IMR-90 (cell line): ENCODE measurements at regions not wholly inside any gene's neighbourhood (a gene's known extent, or its start where the extent isn't known, plus 50 kb on each side); places are given as distances from the start of the nearest gene placed in this dataset.

Experiments used
- ATAC-seq: fragments of 200-7000 bp; cut with Tn5 transposase; 2 replicates; pipeline ENCODE4 v1.9.1; 2020; ENCODE audit warnings: low read depth, mild to moderate bottlenecking, moderate library complexity
- BruUV-seq: library from RNA; stranded (reverse); fragments of 400-500 nt; replicated peaks from 2 replicates; lab custom pipeline; 2021; lab: Mats Ljungman, UMichigan
- CTCF ChIA-PET: fragments of 300-600 bp; formaldehyde crosslinking; extraction: SDS; loops from one replicate; lab custom pipeline; 2021; ENCODE audit warnings: antibody characterized with exemption; lab: Yijun Ruan, JAX
- POLR2A ChIA-PET: fragments of 300-600 bp; sonication (Branson Sonifier 250); formaldehyde crosslinking; loops from one replicate; lab custom pipeline; 2022; ENCODE audit warnings: antibody characterized with exemption; ENCODE audit not compliant: unreplicated experiment; lab: Charles Lee
- DNase-seq: peaks from one replicate; pipeline ENCODE4 v3.0.0; 2013
- H2AFZ ChIP-seq: replicated peaks from 2 replicates; pipeline ENCODE3; 2013; ENCODE audit warnings: low read length, mild to moderate bottlenecking; ENCODE audit not compliant: poor library complexity
- H2AK5ac ChIP-seq: 2 replicates; pipeline ENCODE4 v1.6.1; 2013; ENCODE audit warnings: low read depth, low read length, inconsistent platforms
- H2AK9ac ChIP-seq: replicated peaks from 2 replicates; pipeline ENCODE3; 2013; ENCODE audit warnings: mild to moderate bottlenecking, low read depth, low read length, moderate library complexity; ENCODE audit not compliant: poor library complexity
- H2BK120ac ChIP-seq: 2 replicates; pipeline ENCODE4 v1.6.1; 2013; ENCODE audit warnings: low read depth, low read length, inconsistent platforms
- H2BK15ac ChIP-seq: 3 replicates; pipeline ENCODE4 v1.6.1; 2013; ENCODE audit warnings: low read depth, low read length, inconsistent platforms
- H2BK20ac ChIP-seq: 2 replicates; pipeline ENCODE4 v1.6.1; 2013; ENCODE audit warnings: low read depth, mild to moderate bottlenecking, inconsistent platforms, low read length, moderate library complexity
- H2BK5ac ChIP-seq: 2 replicates; pipeline ENCODE4 v1.6.1; 2013; ENCODE audit warnings: mild to moderate bottlenecking, low read depth, low read length, inconsistent platforms; ENCODE audit not compliant: poor library complexity, severe bottlenecking
- H3K14ac ChIP-seq: replicated peaks from 2 replicates; pipeline ENCODE4 v1.6.1; 2013; ENCODE audit warnings: low read depth, low read length, inconsistent platforms
- H3K18ac ChIP-seq: 2 replicates; pipeline ENCODE4 v1.6.1; 2013; ENCODE audit warnings: low read depth, low read length, control low read depth
- H3K23ac ChIP-seq: 2 replicates; pipeline ENCODE4 v1.6.1; 2013; ENCODE audit warnings: low read depth, low read length, inconsistent platforms
- H3K27ac ChIP-seq: 2 replicates; pipeline ENCODE4 v1.5.1; 2013; ENCODE audit warnings: mild to moderate bottlenecking, control low read depth, low read length; ENCODE audit not compliant: insufficient read depth
- H3K27me3 ChIP-seq: 2 replicates; pipeline ENCODE4 v1.6.1; 2013; ENCODE audit warnings: low read length; ENCODE audit not compliant: control insufficient read depth, insufficient read depth
- H3K36me3 ChIP-seq: 2 replicates; pipeline ENCODE4 v1.6.1; 2013; ENCODE audit warnings: low read length, mixed read lengths; ENCODE audit not compliant: control insufficient read depth, insufficient read depth
- H3K4ac ChIP-seq: 2 replicates; pipeline ENCODE4 v1.6.1; 2013; ENCODE audit warnings: low read depth, low read length, inconsistent platforms
- H3K4me1 ChIP-seq: 2 replicates; pipeline ENCODE4 v1.6.1; 2013; ENCODE audit warnings: low read length, mixed read lengths; ENCODE audit not compliant: control insufficient read depth, insufficient read depth
- H3K4me2 ChIP-seq: 2 replicates; pipeline ENCODE4 v1.6.1; 2013; ENCODE audit warnings: low read depth, mild to moderate bottlenecking, control low read depth, low read length, moderate library complexity
- H3K4me3 ChIP-seq: 2 replicates; pipeline ENCODE4 v1.5.1; 2013; ENCODE audit warnings: low read depth, mild to moderate bottlenecking, control low read depth, low read length, moderate library complexity; ENCODE audit not compliant: insufficient read depth
- H3K56ac ChIP-seq: 2 replicates; pipeline ENCODE4 v1.6.1; 2013; ENCODE audit warnings: low read length, inconsistent platforms; ENCODE audit not compliant: insufficient read depth; ENCODE audit errors: extremely low read depth
- H3K79me1 ChIP-seq, 2 experiments: 2 replicates each; pipeline ENCODE4 v1.6.1; 2013; ENCODE audit warnings: low read length in 2 of 2, inconsistent platforms in 1 of 2, low read depth in 1 of 2
- H3K9ac ChIP-seq: 2 replicates; pipeline ENCODE4 v1.6.1; 2013; ENCODE audit warnings: low read depth, low read length, control low read depth
- H3K9me1 ChIP-seq: 2 replicates; pipeline ENCODE4 v1.6.1; 2013; ENCODE audit warnings: low read length, inconsistent platforms; ENCODE audit not compliant: insufficient read depth
- H3K9me3 ChIP-seq: 2 replicates; pipeline ENCODE4 v1.6.1; 2013; ENCODE audit warnings: low read length; ENCODE audit not compliant: control insufficient read depth, insufficient read depth
- H4K20me1 ChIP-seq: 2 replicates; pipeline ENCODE4 v1.6.1; 2013; ENCODE audit warnings: low read length, inconsistent platforms; ENCODE audit not compliant: insufficient read depth
- H4K5ac ChIP-seq: 2 replicates; pipeline ENCODE4 v1.6.1; 2013; ENCODE audit warnings: mild to moderate bottlenecking, low read depth, low read length, control low read depth
- H4K8ac ChIP-seq, 2 experiments: 2 replicates each; pipeline ENCODE4 v1.6.1; 2013; ENCODE audit warnings: low read depth in 2 of 2, low read length in 2 of 2, control low read depth in 1 of 2, inconsistent platforms in 1 of 2
- H4K91ac ChIP-seq: 2 replicates; pipeline ENCODE4 v1.6.1; 2013; ENCODE audit warnings: low read depth, low read length, inconsistent platforms; ENCODE audit not compliant: insufficient read depth
- BHLHE40 ChIP-seq: fragments of 150-350 bp; IDR thresholded peaks from 2 replicates; pipeline ENCODE4 v1.6.1; 2016; ENCODE audit warnings: mild to moderate bottlenecking, low read depth, low read length
- CEBPB ChIP-seq: IDR thresholded peaks from 2 replicates; pipeline ENCODE4 v1.6.1; 2012; ENCODE audit warnings: low read depth, low read length, improper control_type of control experiment
- CHD1 ChIP-seq: IDR thresholded peaks from 2 replicates; pipeline ENCODE4 v1.6.1; 2012; ENCODE audit warnings: low read depth, low read length, improper control_type of control experiment
- CTCF ChIP-seq: conservative IDR thresholded peaks from 2 replicates; pipeline ENCODE4 v1.5.1; 2012; ENCODE audit warnings: mild to moderate bottlenecking, low read depth, low read length, improper control_type of control experiment
- ELK1 ChIP-seq: fragments of 150-350 bp; IDR thresholded peaks from 2 replicates; pipeline ENCODE4 v1.6.1; 2016; ENCODE audit warnings: low read depth, mild to moderate bottlenecking, low read length, moderate library complexity, borderline replicate concordance
- FOS ChIP-seq: fragments of 150-350 bp; IDR thresholded peaks from 2 replicates; pipeline ENCODE4 v1.6.1; 2016; ENCODE audit warnings: low read depth, low read length
- MAFK ChIP-seq: IDR thresholded peaks from 2 replicates; pipeline ENCODE4 v1.6.1; 2012; ENCODE audit warnings: low read depth, low read length, improper control_type of control experiment
- MAZ ChIP-seq: IDR thresholded peaks from 2 replicates; pipeline ENCODE4 v1.6.1; 2012; ENCODE audit warnings: low read depth, mild to moderate bottlenecking, low read length, improper control_type of control experiment, moderate library complexity, borderline replicate concordance
- MXI1 ChIP-seq: IDR thresholded peaks from 2 replicates; pipeline ENCODE4 v1.6.1; 2012; ENCODE audit warnings: low read depth, mild to moderate bottlenecking, low read length, moderate library complexity, borderline replicate concordance
- NFE2L2 ChIP-seq: fragments of 150-350 bp; IDR thresholded peaks from 2 replicates; pipeline ENCODE4 v1.6.1; 2016; ENCODE audit warnings: low read depth, mild to moderate bottlenecking, low read length
- POLR2A ChIP-seq: IDR thresholded peaks from 2 replicates; pipeline ENCODE4 v1.6.1; 2012; ENCODE audit warnings: mild to moderate bottlenecking, low read depth, low read length
- RAD21 ChIP-seq: IDR thresholded peaks from 2 replicates; pipeline ENCODE4 v1.6.1; 2012; ENCODE audit warnings: low read length, improper control_type of control experiment
- RCOR1 ChIP-seq: IDR thresholded peaks from 2 replicates; pipeline ENCODE4 v1.6.1; 2012; ENCODE audit warnings: mild to moderate bottlenecking, low read length, improper control_type of control experiment; ENCODE audit not compliant: insufficient replicate concordance
- RFX5 ChIP-seq: IDR thresholded peaks from 2 replicates; pipeline ENCODE4 v1.8.0; 2012; ENCODE audit warnings: low read depth, mild to moderate bottlenecking, low read length, moderate library complexity
- SMC3 ChIP-seq: fragments of 150-350 bp; IDR thresholded peaks from 2 replicates; pipeline ENCODE4 v1.6.1; 2016; ENCODE audit warnings: low read depth, mild to moderate bottlenecking, antibody characterized with exemption, low read length, moderate library complexity
- USF2 ChIP-seq: fragments of 150-350 bp; IDR thresholded peaks from 2 replicates; pipeline ENCODE4 v1.6.1; 2017; ENCODE audit warnings: mild to moderate bottlenecking, antibody characterized with exemption, low read length, low read depth
- WGBS, 2 experiments: methylation state at CpG; one replicate each; pipeline versions ENCODE4 v1.1.5 to v1.1.7; 2013; ENCODE audit warnings: missing lambda C conversion rate in 2 of 2; ENCODE audit not compliant: insufficient read length in 1 of 2; ENCODE audit errors: extremely low coverage in 2 of 2; 5-methylcytosine and 5-hydroxymethylcytosine counted together
- dilution Hi-C: fragments of 300-500 bp; cut with HindIII; formaldehyde crosslinking; loops from one replicate; pipeline ENCODE4 v1.14.3; 2018; ENCODE audit warnings: low sequenced_read_pairs; ENCODE audit not compliant: unreplicated experiment
- in situ Hi-C: fragments of 300-500 bp; cut with MboI; formaldehyde crosslinking; loops from 3 replicates; pipeline ENCODE4 v1.14.3; 2019; ENCODE audit warnings: low sequenced_read_pairs, inconsistent platforms, mixed read lengths
- intact Hi-C: fragments of 100-400 bp; cut with micrococcal nuclease; formaldehyde crosslinking; loops from 2 replicates; pipeline ENCODE4 v1.10.0; 2022

GRCh38 chr2:129729646-129730045, 249.8 kb upstream of the RAB6C start:
- H3K4ac ChIP-seq, result no peak overlapping the region
- POLR2A ChIA-PET, result no interaction called here
- H3K9ac ChIP-seq, result no peak overlapping the region
- intact Hi-C loops (no loop called here), in situ Hi-C loops (no loop called here), dilution Hi-C loops (no loop called here)
- no peaks in the 10 kb centered on the region for H3K4me1 ChIP-seq
- no peak overlapping the region for H3K4me3 ChIP-seq
- no peak overlapping the region for H3K4me2 ChIP-seq
- no peak overlapping the region for H4K91ac ChIP-seq
- H2BK120ac ChIP-seq, result no peak overlapping the region
- no peaks in the 10 kb centered on the region for H3K79me1 ChIP-seq
- CTCF ChIA-PET, result no interaction called here
- H2AK5ac ChIP-seq, result no peak overlapping the region
- ATAC-seq, result no peak
- H2AK9ac ChIP-seq, result no peak overlapping the region
- H2BK15ac ChIP-seq, result no peak overlapping the region
- H4K5ac ChIP-seq, result no peak overlapping the region
- H3K56ac ChIP-seq, result no peak overlapping the region
- BruUV-seq, result no TSS peak
- no peak for DNase-seq
- no peaks in the 10 kb centered on the region for H3K9me1 ChIP-seq
- H4K20me1 ChIP-seq, result no peaks in the 10 kb centered on the region
- no peak for TF ChIP-seq MAZ
- no peak for TF ChIP-seq SMC3
- no peak for TF ChIP-seq BHLHE40
- no peak for TF ChIP-seq RCOR1
- no peak for TF ChIP-seq CHD1
- TF ChIP-seq NFE2L2, result no peak
- no peak for TF ChIP-seq POLR2A
- no peak for TF ChIP-seq FOS
- no peak for TF ChIP-seq MAFK
- TF ChIP-seq CEBPB, result no peak
- TF ChIP-seq MXI1, result no peak
- TF ChIP-seq RFX5, result no peak
- TF ChIP-seq ELK1, result no peak
- no peak for TF ChIP-seq USF2
- no peak for TF ChIP-seq CTCF
- TF ChIP-seq RAD21, result no peak
- H2BK20ac ChIP-seq, result no peak overlapping the region
- H4K8ac ChIP-seq, result no peak overlapping the region
- no peaks in the 10 kb centered on the region for H3K36me3 ChIP-seq
- peaks cover 12% of the 10 kb centered on the region for H3K9me3 ChIP-seq
- no peaks in the 10 kb centered on the region for H3K27me3 ChIP-seq
- H3K27ac ChIP-seq, result no peak overlapping the region
- H3K14ac ChIP-seq, result no peak overlapping the region
- H2BK5ac ChIP-seq, result no peak overlapping the region
- WGBS, 2 experiments, result 94% methylated on average over 2 of the region's 4 CpGs; no CpG with 5 or more reads in 1 of the 2 experiments
- no peak overlapping the region for H3K18ac ChIP-seq
- H2AFZ ChIP-seq, result no peak overlapping the region
- no peak overlapping the region for H3K23ac ChIP-seq
